ENCODE measurements at regions not wholly inside any gene's neighbourhood (a gene's known extent, or its start where the extent isn't known, plus 50 kb on each side); places are given as distances from the start of the nearest gene placed in this dataset.

- 86 to 90% methylated on average over 15 of the region's 15 CpGs for WGBS, 2 donors
- Histone ChIP-seq H3K27me3 (ENCODE audit: control insufficient read depth in 3 of 3, insufficient read depth in 3 of 3, low read length in 2 of 3) (no peaks in the 10 kb centered on the region), H3K27ac (ENCODE audit: low read depth in 1 of 2, low read length in 1 of 2) (no peak overlapping the region), H3K36me3 (ENCODE audit: control insufficient read depth in 4 of 4, insufficient read depth in 4 of 4, low read length in 4 of 4) (no peaks in the 10 kb centered on the region), H3K9me3 (ENCODE audit: control insufficient read depth in 4 of 4, insufficient read depth in 3 of 4, low read length in 3 of 4) (no peaks in the 10 kb centered on the region), H3K9ac (ENCODE audit: insufficient read depth in 1 of 2, low read length in 2 of 2) (no peak overlapping the region), H3K4me3 (no peak overlapping the region), H3K4me1 (ENCODE audit: control insufficient read depth in 5 of 5, insufficient read depth in 5 of 5, low read length in 5 of 5) (peaks cover 0 to 3% (median 0%) of the 10 kb centered on the region in 5 donors)
- TF ChIP-seq, protein P1, sequence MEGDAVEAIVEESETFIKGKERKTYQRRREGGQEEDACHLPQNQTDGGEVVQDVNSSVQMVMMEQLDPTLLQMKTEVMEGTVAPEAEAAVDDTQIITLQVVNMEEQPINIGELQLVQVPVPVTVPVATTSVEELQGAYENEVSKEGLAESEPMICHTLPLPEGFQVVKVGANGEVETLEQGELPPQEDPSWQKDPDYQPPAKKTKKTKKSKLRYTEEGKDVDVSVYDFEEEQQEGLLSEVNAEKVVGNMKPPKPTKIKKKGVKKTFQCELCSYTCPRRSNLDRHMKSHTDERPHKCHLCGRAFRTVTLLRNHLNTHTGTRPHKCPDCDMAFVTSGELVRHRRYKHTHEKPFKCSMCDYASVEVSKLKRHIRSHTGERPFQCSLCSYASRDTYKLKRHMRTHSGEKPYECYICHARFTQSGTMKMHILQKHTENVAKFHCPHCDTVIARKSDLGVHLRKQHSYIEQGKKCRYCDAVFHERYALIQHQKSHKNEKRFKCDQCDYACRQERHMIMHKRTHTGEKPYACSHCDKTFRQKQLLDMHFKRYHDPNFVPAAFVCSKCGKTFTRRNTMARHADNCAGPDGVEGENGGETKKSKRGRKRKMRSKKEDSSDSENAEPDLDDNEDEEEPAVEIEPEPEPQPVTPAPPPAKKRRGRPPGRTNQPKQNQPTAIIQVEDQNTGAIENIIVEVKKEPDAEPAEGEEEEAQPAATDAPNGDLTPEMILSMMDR (IDR thresholded peaks at IDR 0.05; ENCODE audit: control extremely low read depth, extremely low read depth): no peak
- ATAC-seq (ENCODE audit: insufficient read depth, low FRiP score) (no peak), DNase-seq (no peak)
Measured at GRCh38 chr11:70548976-70549375, 150.6 kb downstream of the CTTN start.

- Histone ChIP-seq H3K36me3 (ENCODE audit: control insufficient read depth in 4 of 4, insufficient read depth in 4 of 4, low read length in 4 of 4) (no peaks in the 10 kb centered on the region), H3K27me3 (ENCODE audit: control insufficient read depth in 3 of 3, insufficient read depth in 3 of 3, low read length in 2 of 3) (no peaks in the 10 kb centered on the region), H3K9me3 (ENCODE audit: control insufficient read depth in 4 of 4, insufficient read depth in 3 of 4, low read length in 3 of 4) (no peaks in the 10 kb centered on the region), H3K27ac (ENCODE audit: low read depth in 1 of 2, low read length in 1 of 2) (no peak overlapping the region), H3K4me3 (no peak overlapping the region), H3K9ac (ENCODE audit: insufficient read depth in 1 of 2, low read length in 2 of 2) (no peak overlapping the region), H3K4me1 (ENCODE audit: control insufficient read depth in 5 of 5, insufficient read depth in 5 of 5, low read length in 5 of 5) (peaks cover 0 to 3% (median 0%) of the 10 kb centered on the region in 5 donors)
- no peak for DNase-seq
- TF ChIP-seq, protein P1 (IDR thresholded peaks at IDR 0.05; ENCODE audit: control extremely low read depth, extremely low read depth): no peak
- ATAC-seq (ENCODE audit: insufficient read depth, low FRiP score): no peak
- 86 to 87% methylated on average over 15 of the region's 15 CpGs for WGBS, 2 donors
Measured at GRCh38 chr11:70549386-70549785, 151.1 kb downstream of the CTTN start.

DNA sequence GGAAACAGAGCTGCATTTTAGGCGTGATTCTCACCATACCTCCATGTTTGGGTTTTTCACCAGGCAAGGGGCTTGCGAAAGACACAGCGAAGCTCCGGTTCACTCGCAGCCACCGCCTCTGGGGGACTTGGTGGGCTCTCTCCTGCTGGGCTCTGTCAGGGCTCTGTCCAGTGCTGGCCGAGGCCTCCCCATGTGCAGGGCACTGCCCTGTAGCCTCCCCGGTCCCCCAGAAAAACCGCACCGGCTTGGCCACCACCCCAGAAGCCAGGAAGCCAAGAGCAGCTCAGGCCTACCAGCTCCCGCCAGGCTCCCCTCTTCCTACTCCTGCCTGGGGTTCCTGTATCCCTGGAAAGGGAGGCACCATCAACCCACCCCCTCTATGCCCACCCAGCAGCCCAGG is 151.5 kb downstream of the CTTN start:
- no peak overlapping the region for H3K4me3 ChIP-seq
- H3K9ac ChIP-seq (ENCODE audit: insufficient read depth in 1 of 2, low read length in 2 of 2): no peak overlapping the region
- TF ChIP-seq, protein P1 (IDR thresholded peaks at IDR 0.05; ENCODE audit: control extremely low read depth, extremely low read depth): no peak
- H3K36me3 ChIP-seq (ENCODE audit: control insufficient read depth in 4 of 4, insufficient read depth in 4 of 4, low read length in 4 of 4): no peaks in the 10 kb centered on the region
- no peak overlapping the region for H3K27ac ChIP-seq (ENCODE audit: low read depth in 1 of 2, low read length in 1 of 2)
- no peaks in the 10 kb centered on the region for H3K27me3 ChIP-seq (ENCODE audit: control insufficient read depth in 3 of 3, insufficient read depth in 3 of 3, low read length in 2 of 3)
- DNase-seq (no peak), ATAC-seq (ENCODE audit: insufficient read depth, low FRiP score) (no peak)
- H3K4me1 ChIP-seq (ENCODE audit: control insufficient read depth in 5 of 5, insufficient read depth in 5 of 5, low read length in 5 of 5): peaks cover 0 to 3% (median 0%) of the 10 kb centered on the region in 5 donors
- 93 to 96% methylated on average over 11 of the region's 11 CpGs for WGBS, 2 donors
- H3K9me3 ChIP-seq (ENCODE audit: control insufficient read depth in 4 of 4, insufficient read depth in 3 of 4, low read length in 3 of 4): no peaks in the 10 kb centered on the region

All from lung (tissue), 11 donors.